ENCODE measurements at regions not wholly inside any gene's neighbourhood (a gene's known extent, or its start where the extent isn't known, plus 50 kb on each side); places are given as distances from the start of the nearest gene placed in this dataset.
"Not testable (repeated sequence)": the region's sequence is repeated elsewhere in the genome, so short reads cannot be mapped to it uniquely, and the experiment has no call there.

DNA sequence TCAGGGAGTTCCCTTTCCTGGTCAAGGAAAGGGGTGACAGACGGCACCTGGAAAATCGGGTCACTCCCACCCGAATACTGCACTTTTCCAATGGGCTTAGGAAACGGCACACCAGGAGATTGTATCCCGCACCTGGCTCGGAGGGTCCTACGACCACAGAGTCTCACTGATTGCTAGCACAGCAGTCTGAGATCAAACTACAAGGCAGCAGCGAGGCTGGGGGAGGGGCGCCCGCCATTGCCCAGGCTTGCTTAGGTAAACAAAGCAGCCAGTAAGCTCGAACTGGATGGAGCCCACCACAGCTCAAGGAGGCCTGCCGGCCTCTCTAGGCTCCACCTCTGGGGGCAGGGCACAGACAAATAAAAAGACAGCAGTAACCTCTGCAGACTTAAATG is 389.7 kb downstream of the SRGAP2C start:
- H3K4me1 ChIP-seq (ENCODE audit: control insufficient read depth, insufficient read depth, low read length); H2BK5ac ChIP-seq (ENCODE audit: low read depth, low read length, poor library complexity, severe bottlenecking); H3K27ac ChIP-seq (ENCODE audit: insufficient read depth, low read length); H4K91ac ChIP-seq (ENCODE audit: insufficient read depth, low read depth, low read length); H3K4me2 ChIP-seq (ENCODE audit: low read depth, low read length); dilution Hi-C loops (cut with HindIII; ENCODE audit: low sequenced_read_pairs, unreplicated experiment); H3K23ac ChIP-seq (ENCODE audit: low read depth, low read length); H3K4ac ChIP-seq (ENCODE audit: low read depth, low read length); H3K18ac ChIP-seq (ENCODE audit: low read depth, low read length); H2AK9ac ChIP-seq (replicated peaks; ENCODE audit: low read depth, low read length, poor library complexity); in situ Hi-C loops (cut with MboI; ENCODE audit: low sequenced_read_pairs); BruUV-seq (replicated peaks); H3K14ac ChIP-seq (replicated peaks; ENCODE audit: low read depth, low read length); H3K79me1 ChIP-seq (ENCODE audit: low read depth in 1 of 2, low read length in 2 of 2); H4K8ac ChIP-seq (ENCODE audit: low read depth in 2 of 2, low read length in 2 of 2); H3K9me3 ChIP-seq (ENCODE audit: control insufficient read depth, insufficient read depth, low read length); H3K9ac ChIP-seq (ENCODE audit: low read depth, low read length); H2BK20ac ChIP-seq (ENCODE audit: low read depth, low read length); H4K5ac ChIP-seq (ENCODE audit: low read depth, low read length); H2BK15ac ChIP-seq (ENCODE audit: low read depth, low read length); H3K56ac ChIP-seq (ENCODE audit: extremely low read depth, insufficient read depth, low read length); H2AFZ ChIP-seq (replicated peaks; ENCODE audit: low read length, poor library complexity); intact Hi-C loops (cut with micrococcal nuclease); POLR2A ChIA-PET (ENCODE audit: unreplicated experiment); H3K27me3 ChIP-seq (ENCODE audit: control insufficient read depth, insufficient read depth, low read length); DNase-seq; H3K9me1 ChIP-seq (ENCODE audit: insufficient read depth, low read length); H3K36me3 ChIP-seq (ENCODE audit: control insufficient read depth, insufficient read depth, low read length); H2AK5ac ChIP-seq (ENCODE audit: low read depth, low read length); ATAC-seq (ENCODE audit: low read depth); H2BK120ac ChIP-seq (ENCODE audit: low read depth, low read length); H4K20me1 ChIP-seq (ENCODE audit: insufficient read depth, low read length); CTCF ChIA-PET; H3K4me3 ChIP-seq (ENCODE audit: insufficient read depth, low read depth, low read length): not testable (repeated sequence)
- WGBS, 2 experiments (ENCODE audit: extremely low coverage in 2 of 2, insufficient read length in 1 of 2): no CpG with 5 or more reads among the region's 12 CpGs

GRCh38 chr1:121582898-121583297 is 398.1 kb downstream of the SRGAP2C start:
- DNase-seq; H3K27me3 ChIP-seq (ENCODE audit: control insufficient read depth, insufficient read depth, low read length); H4K20me1 ChIP-seq (ENCODE audit: insufficient read depth, low read length); H3K18ac ChIP-seq (ENCODE audit: low read depth, low read length); H2AK5ac ChIP-seq (ENCODE audit: low read depth, low read length); H3K4me2 ChIP-seq (ENCODE audit: low read depth, low read length); dilution Hi-C loops (cut with HindIII; ENCODE audit: low sequenced_read_pairs, unreplicated experiment); in situ Hi-C loops (cut with MboI; ENCODE audit: low sequenced_read_pairs); H3K9me3 ChIP-seq (ENCODE audit: control insufficient read depth, insufficient read depth, low read length); H3K56ac ChIP-seq (ENCODE audit: extremely low read depth, insufficient read depth, low read length); H3K27ac ChIP-seq (ENCODE audit: insufficient read depth, low read length); CTCF ChIA-PET; H3K14ac ChIP-seq (replicated peaks; ENCODE audit: low read depth, low read length); ATAC-seq (ENCODE audit: low read depth); H2AFZ ChIP-seq (replicated peaks; ENCODE audit: low read length, poor library complexity); H3K23ac ChIP-seq (ENCODE audit: low read depth, low read length); H2BK5ac ChIP-seq (ENCODE audit: low read depth, low read length, poor library complexity, severe bottlenecking); H4K91ac ChIP-seq (ENCODE audit: insufficient read depth, low read depth, low read length); H3K4ac ChIP-seq (ENCODE audit: low read depth, low read length); H4K5ac ChIP-seq (ENCODE audit: low read depth, low read length); H2BK15ac ChIP-seq (ENCODE audit: low read depth, low read length); H3K4me3 ChIP-seq (ENCODE audit: insufficient read depth, low read depth, low read length); H3K79me1 ChIP-seq (ENCODE audit: low read depth in 1 of 2, low read length in 2 of 2); BruUV-seq (replicated peaks); H2BK120ac ChIP-seq (ENCODE audit: low read depth, low read length); POLR2A ChIA-PET (ENCODE audit: unreplicated experiment); H2AK9ac ChIP-seq (replicated peaks; ENCODE audit: low read depth, low read length, poor library complexity); H3K4me1 ChIP-seq (ENCODE audit: control insufficient read depth, insufficient read depth, low read length); H2BK20ac ChIP-seq (ENCODE audit: low read depth, low read length); H3K9ac ChIP-seq (ENCODE audit: low read depth, low read length); H3K36me3 ChIP-seq (ENCODE audit: control insufficient read depth, insufficient read depth, low read length); H4K8ac ChIP-seq (ENCODE audit: low read depth in 2 of 2, low read length in 2 of 2); H3K9me1 ChIP-seq (ENCODE audit: insufficient read depth, low read length): not testable (repeated sequence)
- intact Hi-C loops (cut with micrococcal nuclease): loop anchor here (2.0 kb wide), 1 partner anchor 14 kb away; no protein-coding TSS in a partner anchor
